ENCODE measurements at regions not wholly inside any gene's neighbourhood (a gene's known extent, or its start where the extent isn't known, plus 50 kb on each side); places are given as distances from the start of the nearest gene placed in this dataset.

GRCh38 chr15:70490838-70491155 is 272.6 kb downstream of the UACA start:
- in situ Hi-C loops (cut with MboI; ENCODE audit: low pct_unique_long_range_greater_than_20kb, low sequenced_read_pairs, unreplicated experiment): no loop called here
- DNase-seq (ENCODE audit: low spot score): no peak
- no peak for TF ChIP-seq CTCF (IDR thresholded peaks at IDR 0.05; ENCODE audit: extremely low read depth, insufficient read depth, missing control alignments)

- in situ Hi-C loops (cut with MboI; ENCODE audit: low pct_unique_long_range_greater_than_20kb, low sequenced_read_pairs, unreplicated experiment): no loop called here
- no peak for TF ChIP-seq CTCF (IDR thresholded peaks at IDR 0.05; ENCODE audit: extremely low read depth, insufficient read depth, missing control alignments)
- DNase-seq (ENCODE audit: low spot score): no peak
Measured at GRCh38 chr15:70490148-70490837, 273.1 kb downstream of the UACA start.

- no peak for DNase-seq (ENCODE audit: low spot score)
- in situ Hi-C loops (cut with MboI; ENCODE audit: low pct_unique_long_range_greater_than_20kb, low sequenced_read_pairs, unreplicated experiment): loop anchor here (10.0 kb wide), 1 partner anchor 764 kb away; no protein-coding TSS in a partner anchor
Measured at GRCh38 chr15:70488941-70489848, 274.2 kb downstream of the UACA start.

GRCh38 chr15:70488002-70488605 is 275.3 kb downstream of the UACA start:
- TF ChIP-seq CTCF (IDR thresholded peaks at IDR 0.05; ENCODE audit: extremely low read depth, insufficient read depth, missing control alignments): peak; percentile 95
- in situ Hi-C loops (cut with MboI; ENCODE audit: low pct_unique_long_range_greater_than_20kb, low sequenced_read_pairs, unreplicated experiment): loop anchor here (10.0 kb wide), 1 partner anchor 763 kb away; no protein-coding TSS in a partner anchor
- peak; percentile 71 for DNase-seq (ENCODE audit: low spot score)

More at GRCh38 chr15:70488941-70489848, 274.2 kb downstream of the UACA start:
- no peak for TF ChIP-seq CTCF (IDR thresholded peaks at IDR 0.05; ENCODE audit: extremely low read depth, insufficient read depth, missing control alignments)

- in situ Hi-C loops (cut with MboI; ENCODE audit: low pct_unique_long_range_greater_than_20kb, low sequenced_read_pairs, unreplicated experiment): loop anchor here (10.0 kb wide), 1 partner anchor 763 kb away; no protein-coding TSS in a partner anchor
- no peak for DNase-seq (ENCODE audit: low spot score)
- TF ChIP-seq CTCF (IDR thresholded peaks at IDR 0.05; ENCODE audit: extremely low read depth, insufficient read depth, missing control alignments): no peak
Measured at GRCh38 chr15:70487387-70487740, 276.0 kb downstream of the UACA start.

All from GM13977 (cell line).